HG03175 (cell line): ENCODE measurements at regions not wholly inside any gene's neighbourhood (a gene's known extent, or its start where the extent isn't known, plus 50 kb on each side); places are given as distances from the start of the nearest gene placed in this dataset.

Source experiments
- ATAC-seq: cut with Tn5 transposase; IDR thresholded peaks from one replicate; pipeline ENCODE4 v1.9.1; 2021; ENCODE audit warnings: mild to moderate bottlenecking, moderate library complexity; ENCODE audit not compliant: unreplicated experiment

DNA sequence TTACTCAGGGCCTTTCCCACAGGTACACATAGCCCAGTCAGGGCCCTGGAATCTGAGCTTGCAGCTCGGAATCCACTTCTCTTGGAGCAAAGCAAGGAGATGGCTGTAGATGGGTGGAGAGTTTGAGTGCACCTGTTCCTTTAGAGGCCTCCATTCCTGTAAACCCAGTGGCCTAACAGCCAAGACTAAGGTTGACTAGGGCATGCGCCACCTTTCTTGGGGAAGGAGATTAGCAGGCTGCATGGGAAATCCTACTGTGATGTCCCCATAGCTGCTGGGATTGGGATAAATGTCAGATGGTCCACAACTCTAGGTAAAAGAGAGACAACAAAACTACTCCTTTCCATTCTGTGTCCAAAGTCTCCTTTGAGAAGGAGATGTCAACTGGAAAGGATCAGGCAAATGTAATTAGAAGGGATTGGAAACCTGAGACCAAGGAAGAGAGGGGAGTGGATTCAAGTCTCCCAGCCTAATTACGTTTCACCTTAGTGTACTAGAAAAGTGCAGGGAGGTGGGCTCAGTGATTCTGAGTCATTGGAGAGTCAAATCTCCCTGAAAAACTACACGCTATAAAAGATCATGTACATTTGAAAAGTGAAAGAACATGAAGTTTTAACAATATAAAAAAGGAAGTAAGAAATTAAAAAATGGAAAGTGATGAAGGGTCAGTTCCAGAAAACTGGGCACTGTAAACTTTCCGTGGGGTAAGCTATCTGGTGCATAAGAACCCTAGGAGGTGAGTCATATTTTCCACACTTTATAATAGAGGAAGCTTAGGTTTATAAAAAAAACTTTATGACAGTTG lies 104.2 kb downstream of the SEC61B start:
- ATAC-seq = no peak

DNA sequence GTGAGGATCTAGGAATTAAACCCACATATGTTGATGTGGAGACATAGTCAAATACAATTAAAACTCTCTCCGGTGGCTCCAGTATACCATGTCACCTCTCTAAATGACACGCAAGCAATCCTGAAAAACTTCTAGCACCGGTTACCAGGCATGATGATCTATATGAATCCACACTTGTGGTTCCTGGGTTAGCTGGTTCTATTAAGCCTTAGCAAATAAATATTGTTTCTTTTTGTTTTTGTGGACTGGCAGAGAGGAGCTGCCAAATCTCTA lies 104.8 kb downstream of the SEC61B start:
- no peak for ATAC-seq

DNA sequence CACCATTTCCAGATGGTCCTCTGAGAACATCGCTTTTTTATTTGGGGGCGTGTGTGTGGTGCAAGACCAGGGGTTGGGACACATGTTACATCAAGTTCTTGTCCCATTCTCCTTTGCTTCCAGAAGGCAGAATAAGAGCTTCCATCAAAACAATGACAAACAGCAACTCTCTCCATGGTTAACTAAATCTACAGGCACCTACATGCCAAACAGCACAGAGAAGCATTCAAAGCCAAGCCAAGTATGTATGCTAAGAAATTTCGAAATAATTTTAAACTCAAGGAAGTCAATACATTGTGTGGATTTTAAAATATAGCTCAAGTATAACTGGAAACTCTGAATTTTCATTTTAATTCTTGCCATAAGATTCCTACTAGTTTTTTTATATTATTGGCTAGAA lies 105.6 kb downstream of the SEC61B start:
- no peak for ATAC-seq

DNA sequence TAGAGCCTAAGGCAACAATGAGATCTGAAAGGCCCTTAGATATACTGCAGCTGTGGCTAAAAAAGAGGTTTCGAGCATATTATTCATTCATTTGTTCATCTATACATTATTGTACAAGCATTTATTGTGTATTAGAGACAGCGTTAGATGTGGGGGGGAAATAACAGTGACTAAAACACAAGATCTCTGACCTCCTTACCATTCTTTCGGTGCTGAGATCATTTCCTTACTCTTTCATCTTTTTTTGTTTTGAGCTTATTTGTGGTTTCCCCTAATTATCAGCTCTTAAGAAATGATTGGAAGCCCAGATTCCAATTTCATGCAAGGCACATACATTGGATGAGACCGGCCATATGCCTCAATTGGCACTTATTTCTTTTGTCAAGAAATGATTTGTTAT lies 113.2 kb downstream of the SEC61B start:
- ATAC-seq = no peak

DNA sequence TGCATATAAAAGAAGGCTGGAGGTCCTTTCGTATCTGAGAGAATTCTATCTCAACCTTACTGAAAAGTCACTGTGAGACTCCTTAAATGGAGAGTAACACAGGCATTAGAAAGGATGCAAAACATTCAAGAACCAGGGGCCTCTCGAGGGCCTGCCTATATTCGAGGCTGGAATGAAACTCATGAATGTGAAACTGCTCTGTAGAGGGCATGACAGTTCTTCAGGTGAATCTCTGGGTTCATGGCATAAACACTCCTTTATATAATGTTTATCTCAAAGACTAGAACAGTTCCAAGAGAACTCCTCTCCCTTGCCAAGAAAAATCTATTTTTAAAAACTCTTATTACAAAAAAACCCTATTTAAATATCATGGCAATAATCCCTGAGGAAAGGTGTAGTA lies 113.9 kb downstream of the SEC61B start:
- ATAC-seq = no peak

DNA sequence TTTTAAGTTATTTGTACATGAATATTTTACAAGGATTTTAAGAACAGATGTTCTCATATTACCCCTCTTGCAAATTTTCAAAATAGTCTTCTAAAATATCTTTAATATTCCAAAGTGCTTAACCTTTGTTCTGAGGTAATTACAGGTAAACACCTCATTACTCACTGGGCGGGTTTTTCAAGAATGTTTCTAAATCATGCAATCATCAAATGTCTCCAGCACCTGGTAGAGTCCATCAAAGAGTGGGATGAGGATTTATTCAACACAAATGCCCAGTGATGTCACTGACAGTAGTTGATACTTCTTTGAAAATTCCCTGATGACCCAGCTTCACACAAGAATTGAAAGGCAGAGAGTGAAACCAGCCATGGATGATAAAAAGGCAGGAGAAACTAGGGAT lies 114.4 kb downstream of the SEC61B start:
- ATAC-seq = no peak

DNA sequence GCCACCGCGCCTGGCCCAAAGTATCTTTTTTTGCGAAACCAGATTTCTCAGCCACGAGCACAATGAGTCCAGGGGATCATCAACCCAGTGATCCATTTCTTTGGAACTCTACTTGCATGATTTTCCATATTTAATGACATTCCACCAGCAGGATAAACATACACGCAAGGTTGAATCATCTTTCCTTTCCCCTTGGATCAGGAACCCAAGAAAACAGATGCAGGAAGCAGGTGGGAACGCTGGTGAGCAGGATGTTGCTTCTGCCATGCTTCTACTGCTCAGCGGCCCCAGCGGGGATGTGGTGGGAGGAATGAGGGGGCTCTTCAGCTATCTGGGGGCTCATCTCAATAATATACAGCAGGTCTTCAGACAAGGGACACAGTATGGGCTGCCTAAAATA lies 118.2 kb downstream of the SEC61B start:
- ATAC-seq = no peak

DNA sequence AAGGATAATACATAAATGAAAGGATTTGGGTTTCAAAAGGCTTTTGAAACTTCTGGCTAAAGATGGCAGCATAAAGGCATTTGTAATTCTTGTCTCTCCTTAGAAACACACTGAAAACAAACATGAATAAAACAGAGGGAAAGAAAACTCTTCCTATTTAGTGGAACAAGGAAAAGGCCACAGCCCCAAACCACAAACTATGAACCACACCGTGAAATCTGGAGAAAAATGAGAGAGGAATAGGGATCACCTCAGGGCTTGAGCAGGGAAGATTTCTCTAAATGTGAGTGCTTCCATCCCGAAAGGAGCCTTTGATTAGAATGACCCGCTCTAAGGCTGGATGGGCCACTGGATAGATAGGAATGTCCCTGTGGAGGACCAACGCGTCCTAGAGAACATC lies 119.6 kb downstream of the SEC61B start:
- ATAC-seq = no peak

DNA sequence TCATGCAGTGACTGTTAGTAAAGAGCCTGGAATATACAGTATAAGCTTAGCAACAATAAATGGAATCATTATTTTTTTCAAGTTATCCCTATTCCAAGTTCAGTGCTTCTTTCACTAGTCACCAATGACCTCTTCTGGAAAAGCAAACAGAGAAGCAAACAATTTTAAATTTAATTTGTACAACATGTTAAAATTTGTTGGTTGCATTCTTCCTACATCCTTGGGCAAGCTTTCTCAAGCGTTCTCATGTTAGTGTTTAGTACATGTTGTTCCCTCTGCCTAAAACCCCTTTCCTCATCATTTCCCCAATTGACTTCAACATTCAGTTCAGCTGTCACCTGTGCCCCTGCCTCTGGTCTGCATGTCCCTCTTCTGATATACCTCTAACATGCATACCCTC lies 123.4 kb downstream of the SEC61B start:
- no peak for ATAC-seq

DNA sequence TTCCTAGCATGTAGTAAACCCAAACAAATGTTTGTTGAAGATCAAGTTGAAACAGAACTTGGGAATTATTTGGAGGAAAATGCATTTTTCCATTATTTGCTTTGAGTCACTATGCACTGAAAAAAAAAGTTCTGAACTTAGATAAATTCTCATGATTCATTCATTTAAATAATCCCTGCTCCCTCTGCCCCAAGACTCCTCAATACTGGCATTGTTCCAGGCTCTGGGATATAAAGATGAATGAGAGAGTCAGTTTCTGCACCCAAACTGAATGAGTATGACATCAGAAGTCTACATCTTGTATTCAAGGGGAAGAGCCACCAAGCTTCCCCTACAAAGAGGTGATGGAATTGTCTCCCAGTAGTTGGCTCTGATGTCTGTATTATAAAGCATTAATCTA lies 123.9 kb downstream of the SEC61B start:
- ATAC-seq = no peak

DNA sequence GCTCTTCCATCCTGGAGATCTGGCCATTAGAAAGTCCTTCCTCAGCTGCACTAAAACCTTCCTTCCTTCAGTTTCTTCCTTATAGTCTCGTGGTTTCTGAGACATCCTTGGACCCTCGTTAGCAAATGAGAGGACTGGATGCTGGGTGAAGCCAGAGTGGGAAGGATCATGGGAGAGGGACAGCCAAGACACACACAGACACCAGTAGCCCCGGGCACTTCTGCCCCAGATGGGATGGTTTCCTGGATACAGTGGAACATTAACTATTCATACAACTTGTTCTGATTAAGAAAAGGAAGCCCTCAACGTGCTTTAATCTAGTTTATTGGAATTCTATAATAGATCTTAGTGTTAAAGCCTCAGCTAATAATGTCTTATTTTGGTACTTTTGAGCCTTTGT lies 125.5 kb downstream of the SEC61B start:
- no peak for ATAC-seq

DNA sequence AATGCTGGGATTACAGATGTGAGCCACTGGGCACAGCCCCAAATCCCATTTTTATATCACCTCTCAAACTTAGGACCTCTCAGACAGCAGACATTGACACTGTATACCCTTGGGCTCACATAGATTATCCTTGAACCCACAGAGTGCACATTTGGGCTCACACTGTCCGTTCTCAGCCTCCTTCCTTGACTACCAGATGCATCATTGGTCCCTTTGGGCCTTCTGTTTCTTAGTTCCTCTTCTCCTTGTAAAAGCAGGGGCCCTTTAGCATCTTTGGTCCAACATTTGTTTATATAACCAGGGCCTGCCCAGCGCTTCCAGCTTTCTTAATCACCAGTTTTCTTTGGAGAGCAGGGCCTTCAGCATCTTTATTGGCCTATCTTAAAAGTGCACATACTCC lies 126.2 kb downstream of the SEC61B start:
- ATAC-seq = no peak

DNA sequence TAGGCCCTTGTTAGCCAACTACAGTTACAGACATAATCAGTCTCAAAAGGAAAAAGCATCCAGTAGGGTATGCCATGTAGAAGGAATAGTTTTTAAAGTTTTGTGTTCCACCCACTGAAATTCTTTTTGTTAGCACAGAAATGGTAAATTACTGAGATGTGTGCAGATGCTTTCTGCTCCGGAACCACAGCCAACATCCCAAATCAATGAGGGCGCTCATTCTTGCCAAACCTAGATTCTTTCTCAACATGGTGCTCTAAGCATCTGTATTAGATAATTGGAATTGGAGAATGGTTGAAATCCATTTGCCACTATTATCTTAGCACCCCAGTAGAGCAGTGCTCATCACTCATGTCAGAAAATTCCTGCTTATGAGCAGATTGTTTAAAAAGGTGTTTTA lies 127.8 kb downstream of the SEC61B start:
- ATAC-seq = no peak

DNA sequence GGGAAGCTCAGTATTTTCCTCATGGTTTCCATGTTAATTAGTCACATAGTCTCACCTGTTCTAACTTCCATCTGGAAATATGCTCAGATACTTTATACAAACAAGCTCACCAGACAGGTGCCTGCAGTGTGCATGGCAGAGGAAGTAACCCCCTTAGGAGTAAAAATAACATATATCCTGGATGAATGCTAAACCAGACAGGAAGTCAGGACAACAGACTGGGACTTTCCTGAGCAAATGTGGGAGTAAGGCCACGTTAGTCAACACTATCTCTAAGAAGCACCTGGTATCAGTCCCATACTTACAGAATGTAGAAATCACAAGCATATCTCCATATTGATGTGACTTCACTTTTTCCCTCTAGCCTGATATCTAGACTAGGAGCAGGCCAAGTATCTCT lies 128.4 kb downstream of the SEC61B start:
- ATAC-seq = no peak

DNA sequence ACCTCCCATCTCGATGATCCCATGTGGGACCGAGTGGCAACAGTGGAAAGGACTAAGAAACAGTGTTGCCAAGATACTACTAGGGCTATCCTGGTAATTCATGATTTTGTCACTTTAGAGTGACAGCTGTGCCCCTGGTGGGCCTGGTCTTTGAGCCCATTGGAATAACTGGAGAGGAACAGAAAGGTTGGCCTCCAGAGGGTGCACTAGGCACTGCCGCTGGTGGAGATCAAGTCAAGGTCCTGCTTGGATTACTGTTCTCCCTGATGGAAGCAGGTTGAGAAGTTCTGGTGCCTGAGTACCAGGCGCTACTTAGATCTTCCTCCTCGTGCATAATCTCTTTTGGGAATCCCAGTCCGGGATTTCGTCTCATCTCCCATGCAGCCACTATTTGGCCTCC lies 129.6 kb downstream of the SEC61B start:
- no peak for ATAC-seq

DNA sequence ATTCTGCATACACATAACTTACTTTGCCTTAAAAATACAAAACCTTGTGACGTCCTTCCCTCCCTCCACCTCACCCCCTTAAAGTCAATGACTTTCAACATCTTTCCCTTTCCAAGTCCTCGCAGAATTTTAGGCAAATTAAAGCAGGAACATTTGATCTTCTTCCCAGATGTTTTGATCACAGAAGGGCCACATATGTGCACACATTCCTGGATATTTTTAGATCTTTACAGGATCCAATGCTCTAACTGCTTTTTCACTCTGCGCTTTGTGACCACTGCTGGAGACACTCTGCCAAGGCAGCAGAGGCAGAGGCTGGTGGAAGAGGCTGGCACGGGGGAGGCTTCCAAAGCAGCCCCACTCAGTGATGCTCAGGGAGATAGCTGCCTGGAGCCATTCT lies 130.7 kb downstream of the SEC61B start:
- no peak for ATAC-seq

DNA sequence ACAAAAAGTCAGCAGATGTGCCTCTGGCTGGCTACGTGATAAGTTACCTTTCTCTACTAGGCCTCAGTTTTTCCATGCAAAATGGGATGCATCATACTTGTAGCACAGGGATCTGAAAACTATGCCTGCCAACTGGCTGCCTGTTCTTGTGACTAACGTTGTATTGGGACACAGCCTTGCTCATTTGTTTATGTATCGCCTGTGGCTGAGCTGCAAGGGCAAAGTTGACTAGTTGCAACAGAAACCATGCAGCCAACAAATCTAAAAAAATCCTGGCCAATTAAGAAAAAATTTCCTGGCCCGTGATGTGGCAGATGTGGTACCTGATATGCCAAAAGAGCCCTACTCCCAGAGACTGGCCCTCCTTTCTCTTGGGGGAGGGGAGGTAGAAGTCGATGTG lies 131.3 kb downstream of the SEC61B start:
- ATAC-seq = no peak

DNA sequence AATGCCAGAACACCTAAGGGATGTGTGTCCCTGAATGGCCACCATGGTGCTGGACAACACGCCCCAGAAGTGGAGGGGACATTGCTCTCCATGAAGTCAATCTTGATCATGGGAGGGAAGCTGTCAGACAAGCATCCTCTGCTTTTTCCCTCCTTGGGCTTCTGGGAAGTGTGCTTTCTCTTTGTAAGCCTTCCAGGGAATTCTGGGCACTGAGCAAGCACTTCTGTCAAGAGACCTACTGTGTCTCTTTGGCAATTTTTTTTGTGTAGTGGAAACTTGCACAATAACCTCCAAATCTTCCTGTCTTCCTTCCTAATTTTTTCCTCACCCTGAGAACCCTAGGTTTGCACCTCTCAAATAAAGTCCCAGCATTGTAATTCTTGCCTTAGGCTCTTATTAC lies 132.0 kb downstream of the SEC61B start:
- ATAC-seq = no peak

DNA sequence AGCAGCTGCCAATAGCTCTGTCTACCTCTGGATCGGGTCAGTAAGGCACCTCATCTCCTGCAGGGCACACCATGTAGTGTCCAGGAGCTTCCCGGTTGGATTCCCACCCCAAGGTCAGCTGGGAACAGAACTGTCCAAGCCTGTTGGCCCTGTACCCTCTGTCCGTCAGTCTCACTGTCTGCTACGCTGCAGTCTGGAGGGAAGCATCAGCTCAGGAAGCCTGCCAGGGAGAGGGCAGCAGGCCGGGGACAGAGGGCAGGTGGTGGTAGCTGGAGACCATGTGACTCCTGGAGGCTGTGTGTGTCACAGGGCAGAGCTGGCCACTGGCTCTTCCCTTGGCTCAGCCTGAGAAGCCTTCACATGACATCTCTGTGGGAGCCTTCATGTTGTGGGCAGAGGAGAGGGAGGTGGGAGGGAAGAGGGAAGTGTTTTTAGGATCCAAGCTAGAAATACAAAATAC lies 134.5 kb downstream of the SEC61B start:
- no peak for ATAC-seq

DNA sequence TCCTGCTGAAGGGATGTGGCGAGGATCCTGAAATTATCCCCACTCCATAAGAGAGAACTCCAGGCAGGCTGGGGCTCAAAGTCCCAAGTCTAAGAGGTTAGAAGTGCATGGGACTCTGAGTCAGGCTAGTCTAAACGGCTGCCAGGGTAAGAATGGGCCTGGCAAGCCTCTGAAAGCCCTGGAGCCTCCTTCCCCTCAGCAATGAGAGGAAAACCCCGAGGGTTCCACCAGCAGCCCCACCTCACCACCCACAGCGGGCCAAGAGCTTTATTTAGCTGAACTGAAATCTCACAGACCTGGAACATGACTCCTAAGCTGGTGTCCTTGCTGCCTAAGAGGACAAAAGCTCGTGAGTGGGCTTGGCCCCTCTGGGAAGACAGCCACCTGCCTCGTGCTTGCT lies 135.5 kb downstream of the SEC61B start:
- no peak for ATAC-seq

DNA sequence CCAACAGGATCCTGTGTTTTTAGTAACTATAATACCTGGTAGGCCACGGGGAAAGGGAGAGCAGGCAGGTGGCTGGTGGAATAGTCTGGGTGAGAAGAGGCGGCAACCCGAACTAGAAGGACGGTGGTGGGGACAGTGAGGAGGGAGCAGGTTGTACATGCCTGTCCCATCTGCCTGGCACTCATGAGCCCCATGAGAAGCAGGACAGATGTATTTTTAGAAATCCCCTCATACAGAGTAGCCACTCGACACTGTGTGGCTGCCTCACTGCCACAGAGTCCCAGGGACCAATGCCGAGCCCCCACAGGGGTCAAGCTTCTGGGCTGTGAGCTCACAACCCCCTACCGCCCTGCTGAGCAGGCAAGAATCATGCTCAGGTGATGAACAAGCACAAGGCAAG lies 136.6 kb downstream of the SEC61B start:
- no peak for ATAC-seq

DNA sequence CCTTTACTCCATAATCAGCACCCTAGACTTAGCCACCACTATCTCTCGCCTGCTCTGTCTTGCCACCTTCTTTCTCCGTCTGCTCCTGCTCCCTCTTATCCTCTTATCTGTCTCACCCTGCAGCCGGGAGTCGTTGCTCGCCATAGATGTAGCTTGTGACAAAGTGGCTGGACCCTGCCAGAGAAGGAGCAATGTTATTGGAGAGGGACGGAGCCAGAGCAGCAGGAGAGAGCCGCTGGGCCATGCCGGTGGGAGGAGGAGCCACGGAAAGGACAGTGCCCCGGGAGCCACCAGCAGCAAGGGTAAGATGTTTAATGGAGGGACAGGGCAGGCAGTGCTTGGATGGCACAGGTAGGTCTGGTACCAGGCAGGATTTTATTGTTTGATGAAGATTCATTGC lies 137.3 kb downstream of the SEC61B start:
- no peak for ATAC-seq

DNA sequence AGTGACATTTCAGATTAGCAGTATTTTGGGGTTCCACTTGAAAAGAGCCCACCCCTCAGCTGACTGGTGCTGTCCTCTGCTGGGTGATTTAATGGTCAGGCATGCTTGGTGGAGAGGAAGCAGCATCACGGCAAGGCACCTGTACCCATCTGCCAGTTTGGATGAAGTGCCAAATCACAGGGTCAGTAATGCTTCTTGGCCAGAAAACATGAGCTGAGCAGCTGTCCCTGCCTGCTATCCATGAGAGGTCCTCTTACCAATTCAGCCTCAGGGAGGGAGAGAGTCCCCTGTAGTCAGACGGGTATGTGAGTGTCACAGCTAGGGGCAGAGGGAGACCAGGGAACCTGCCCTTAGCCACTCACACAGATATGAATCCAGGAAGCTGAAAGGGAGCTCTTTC lies 137.9 kb downstream of the SEC61B start:
- ATAC-seq = no peak
